GM12891 (cell line): ENCODE measurements at regions not wholly inside any gene's neighbourhood (a gene's known extent, or its start where the extent isn't known, plus 50 kb on each side); places are given as distances from the start of the nearest gene placed in this dataset.

ENCODE experiments used
- PAX5 ChIP-seq: IDR thresholded peaks from 2 replicates; pipeline ENCODE4 v1.6.1; 2011; ENCODE audit warnings: low read length, moderate library complexity, mild to moderate bottlenecking; ENCODE audit not compliant: insufficient read depth, severe bottlenecking
- POLR2A ChIP-seq: IDR thresholded peaks from 2 replicates; pipeline ENCODE4 v1.6.1; 2011; ENCODE audit warnings: low read depth, low read length, control low read depth
- POLR2AphosphoS5 ChIP-seq: IDR thresholded peaks from 2 replicates; pipeline ENCODE4 v1.6.1; 2011; ENCODE audit warnings: low read depth, low read length, control low read depth
- SPI1 ChIP-seq: IDR thresholded peaks from 2 replicates; pipeline ENCODE4 v1.6.1; 2011; ENCODE audit warnings: low read depth, low read length, control low read depth
- TAF1 ChIP-seq: IDR thresholded peaks from 2 replicates; pipeline ENCODE4 v1.6.1; 2011; ENCODE audit warnings: low read depth, low read length, control low read depth

- TF ChIP-seq POLR2A: no peak
- TF ChIP-seq SPI1: no peak
- TF ChIP-seq POLR2AphosphoS5: no peak
- TF ChIP-seq PAX5: no peak
- no peak for TF ChIP-seq TAF1
Measured at GRCh38 chr2:238786379-238786778, 61.5 kb upstream of the TWIST2 start.
